ENCODE measurements at regions not wholly inside any gene's neighbourhood (a gene's known extent, or its start where the extent isn't known, plus 50 kb on each side); places are given as distances from the start of the nearest gene placed in this dataset.

DNA sequence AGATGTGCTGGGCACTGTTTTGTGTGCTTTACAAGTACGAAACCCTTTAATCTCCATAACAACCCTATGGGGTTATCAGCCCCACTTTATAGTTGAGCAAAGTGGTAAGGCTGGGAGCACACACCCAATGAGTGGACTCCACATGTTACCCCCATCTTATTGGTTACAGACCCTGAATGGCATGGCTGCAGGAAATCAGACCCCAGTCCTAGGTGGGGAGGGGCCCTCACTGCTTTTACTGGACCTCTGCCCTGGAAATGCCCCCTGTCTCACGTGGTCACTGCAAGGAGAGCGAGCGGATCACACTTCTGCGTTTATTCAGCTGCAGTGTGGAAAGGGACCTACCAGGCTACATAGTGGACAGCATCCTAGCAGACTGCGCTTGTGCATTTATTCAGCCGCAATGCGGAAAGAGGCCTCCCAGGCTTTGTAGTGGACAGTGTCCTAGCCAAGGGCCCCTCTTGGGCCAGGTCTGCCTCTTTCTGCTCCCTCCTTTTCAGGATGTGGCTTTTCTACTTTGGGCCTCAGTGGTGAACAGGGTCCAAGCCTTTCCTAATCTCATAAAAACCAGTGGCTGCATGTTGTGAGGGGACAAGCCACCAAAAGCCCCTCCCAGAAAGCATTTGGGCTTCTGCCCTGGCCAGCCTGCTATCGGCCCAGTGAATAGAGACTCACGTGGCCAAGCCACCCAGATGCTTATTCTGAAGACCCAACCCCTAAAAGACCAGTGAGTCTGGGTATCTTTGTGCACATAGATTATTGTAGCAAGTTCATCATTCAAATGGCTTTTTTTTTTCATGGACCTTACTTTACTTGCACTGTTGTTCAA, 405.7 kb upstream of the RNF32 start:
- DNase-seq (ENCODE audit: low read depth in 2 of 2): no peak
- Histone ChIP-seq H2AFZ (ENCODE audit: low read length) (no peak overlapping the region), H3K36me3 (ENCODE audit: control insufficient read depth, insufficient read depth, low read length) (no peaks in the 10 kb centered on the region), H3K4me2 (ENCODE audit: extremely low read depth, insufficient read depth, low read length) (no peak overlapping the region), H3K9ac (ENCODE audit: insufficient read depth, low read length) (no peak overlapping the region), H3K27me3 (ENCODE audit: control insufficient read depth, insufficient read depth, low read length) (no peaks in the 10 kb centered on the region), H3K27ac (ENCODE audit: insufficient read depth, low read length) (no peak overlapping the region), H3K4me1 (ENCODE audit: control insufficient read depth, extremely low read depth, insufficient read depth, low read length) (no peaks in the 10 kb centered on the region), H3K4me3 (replicated peaks in 1 of 4; ENCODE audit: control extremely low read depth in 1 of 4, insufficient read depth in 1 of 4, low read depth in 3 of 4, low read length in 4 of 4) (no peak overlapping the region), H3K79me2 (ENCODE audit: control insufficient read depth, insufficient read depth, low read length) (no peaks in the 10 kb centered on the region), H3K9me3 (ENCODE audit: control insufficient read depth, insufficient read depth, low read depth, low read length) (peaks cover 3% of the 10 kb centered on the region), H4K20me1 (ENCODE audit: control insufficient read depth, extremely low read depth, insufficient read depth, low read length) (no peaks in the 10 kb centered on the region)
- no peak for TF ChIP-seq CTCF (conservative IDR thresholded peaks at IDR 0.05 in 1 of 2, IDR thresholded peaks at IDR 0.05 in 1 of 2; ENCODE audit: low read depth in 1 of 2, low read length in 2 of 2)
- no peak for TF ChIP-seq EZH2 (IDR thresholded peaks at IDR 0.05; ENCODE audit: low read length, missing control alignments)

- Histone ChIP-seq H3K79me2 (ENCODE audit: control insufficient read depth, insufficient read depth, low read length) (no peaks in the 10 kb centered on the region), H4K20me1 (ENCODE audit: control insufficient read depth, extremely low read depth, insufficient read depth, low read length) (no peaks in the 10 kb centered on the region), H3K4me3 (replicated peaks in 1 of 4; ENCODE audit: control extremely low read depth in 1 of 4, insufficient read depth in 1 of 4, low read depth in 3 of 4, low read length in 4 of 4) (no peak overlapping the region), H3K27ac (ENCODE audit: insufficient read depth, low read length) (no peak overlapping the region), H3K4me2 (ENCODE audit: extremely low read depth, insufficient read depth, low read length) (no peak overlapping the region), H3K9ac (ENCODE audit: insufficient read depth, low read length) (no peak overlapping the region), H2AFZ (ENCODE audit: low read length) (no peak overlapping the region), H3K9me3 (ENCODE audit: control insufficient read depth, insufficient read depth, low read depth, low read length) (peaks cover 3% of the 10 kb centered on the region), H3K36me3 (ENCODE audit: control insufficient read depth, insufficient read depth, low read length) (no peaks in the 10 kb centered on the region), H3K27me3 (ENCODE audit: control insufficient read depth, insufficient read depth, low read length) (no peaks in the 10 kb centered on the region), H3K4me1 (ENCODE audit: control insufficient read depth, extremely low read depth, insufficient read depth, low read length) (no peaks in the 10 kb centered on the region)
- no peak for DNase-seq (ENCODE audit: low read depth in 2 of 2)
- no peak for TF ChIP-seq CTCF (conservative IDR thresholded peaks at IDR 0.05 in 1 of 2, IDR thresholded peaks at IDR 0.05 in 1 of 2; ENCODE audit: low read depth in 1 of 2, low read length in 2 of 2)
- no peak for TF ChIP-seq EZH2 (IDR thresholded peaks at IDR 0.05; ENCODE audit: low read length, missing control alignments)
These were observed 406.4 kb upstream of the RNF32 start for GRCh38 chr7:156234192-156234591.

- Histone ChIP-seq H3K27ac (ENCODE audit: insufficient read depth, low read length) (no peak overlapping the region), H3K79me2 (ENCODE audit: control insufficient read depth, insufficient read depth, low read length) (no peaks in the 10 kb centered on the region), H3K4me2 (ENCODE audit: extremely low read depth, insufficient read depth, low read length) (no peak overlapping the region), H3K36me3 (ENCODE audit: control insufficient read depth, insufficient read depth, low read length) (no peaks in the 10 kb centered on the region), H3K9ac (ENCODE audit: insufficient read depth, low read length) (no peak overlapping the region), H3K9me3 (ENCODE audit: control insufficient read depth, insufficient read depth, low read depth, low read length) (peaks cover 3% of the 10 kb centered on the region), H2AFZ (ENCODE audit: low read length) (no peak overlapping the region), H3K27me3 (ENCODE audit: control insufficient read depth, insufficient read depth, low read length) (no peaks in the 10 kb centered on the region), H3K4me1 (ENCODE audit: control insufficient read depth, extremely low read depth, insufficient read depth, low read length) (no peaks in the 10 kb centered on the region), H4K20me1 (ENCODE audit: control insufficient read depth, extremely low read depth, insufficient read depth, low read length) (no peaks in the 10 kb centered on the region), H3K4me3 (replicated peaks in 1 of 4; ENCODE audit: control extremely low read depth in 1 of 4, insufficient read depth in 1 of 4, low read depth in 3 of 4, low read length in 4 of 4) (no peak overlapping the region)
- no peak for DNase-seq (ENCODE audit: low read depth in 2 of 2)
- no peak for TF ChIP-seq CTCF (conservative IDR thresholded peaks at IDR 0.05 in 1 of 2, IDR thresholded peaks at IDR 0.05 in 1 of 2; ENCODE audit: low read depth in 1 of 2, low read length in 2 of 2)
- no peak for TF ChIP-seq EZH2 (IDR thresholded peaks at IDR 0.05; ENCODE audit: low read length, missing control alignments)
These were observed 407.5 kb upstream of the RNF32 start for GRCh38 chr7:156232931-156233705.
